Muscle of leg (tissue), 3 donors: ENCODE measurements at regions not wholly inside any gene's neighbourhood (a gene's known extent, or its start where the extent isn't known, plus 50 kb on each side); places are given as distances from the start of the nearest gene placed in this dataset.

Experiments
- DNase-seq: peaks from one replicate; pipeline ENCODE4 v3.0.0; 2013
- H3K27ac ChIP-seq: one replicate; pipeline ENCODE4 v1.5.1; 2013; ENCODE audit warnings: mild to moderate bottlenecking, low read length, control low read depth
- H3K27me3 ChIP-seq: one replicate; pipeline ENCODE4 v1.6.1; 2013; ENCODE audit warnings: low read length; ENCODE audit not compliant: control insufficient read depth, insufficient read depth
- H3K36me3 ChIP-seq: one replicate; pipeline ENCODE4 v1.6.1; 2013; ENCODE audit warnings: low read length; ENCODE audit not compliant: control insufficient read depth, insufficient read depth
- H3K4me1 ChIP-seq: one replicate; pipeline ENCODE4 v1.6.1; 2013; ENCODE audit warnings: low read length; ENCODE audit not compliant: control insufficient read depth, insufficient read depth
- H3K4me3 ChIP-seq: one replicate; pipeline ENCODE4 v1.5.1; 2013; ENCODE audit warnings: low read length, control low read depth
- H3K9me3 ChIP-seq: replicated peaks from 2 replicates; pipeline ENCODE4 v1.6.1; 2013; ENCODE audit warnings: low read depth, low read length; ENCODE audit not compliant: control insufficient read depth
- WGBS: methylation state at CpG from one replicate; pipeline ENCODE4 v1.1.5; 2013; ENCODE audit warnings: missing lambda C conversion rate; ENCODE audit not compliant: insufficient coverage; 5-methylcytosine and 5-hydroxymethylcytosine counted together

DNA sequence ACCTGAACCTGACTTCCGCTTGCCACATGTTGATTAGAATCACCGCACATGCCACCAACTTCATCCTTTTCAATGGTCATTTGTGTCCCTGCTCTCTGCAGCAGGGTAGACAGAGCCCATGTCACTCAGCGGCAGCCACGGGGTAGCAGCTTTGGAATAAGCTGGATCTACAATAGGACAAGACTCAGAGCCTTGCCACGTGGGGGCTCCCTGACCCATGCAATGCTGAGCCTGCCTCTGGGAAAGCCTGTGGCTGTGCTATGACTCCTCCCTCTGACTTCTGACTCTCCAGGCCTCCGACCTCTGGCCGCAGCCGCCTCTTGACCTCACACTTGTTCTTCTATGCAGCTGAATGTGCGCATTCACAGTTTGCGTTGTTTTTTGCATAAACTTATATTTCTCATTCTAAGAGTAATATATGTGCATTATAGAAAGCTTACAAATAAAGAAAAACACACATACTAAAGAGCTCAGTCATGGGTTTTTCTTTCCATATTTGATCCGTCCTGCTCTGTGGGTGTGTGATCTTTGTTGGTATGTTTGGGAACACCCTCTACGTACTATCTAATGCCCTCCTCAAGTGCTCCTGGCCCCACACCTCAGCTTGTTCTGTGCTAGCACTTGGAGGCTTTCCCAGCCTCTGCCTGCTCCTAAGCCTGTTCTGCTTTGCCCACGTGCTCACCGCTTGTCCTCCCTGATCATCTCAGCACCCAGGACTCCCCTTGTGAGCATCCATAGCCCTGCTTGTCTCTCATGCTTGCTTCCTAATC, 198.0 kb upstream of the MKI67 start:
- Histone ChIP-seq H3K9me3 (peaks cover 10% of the 10 kb centered on the region), H3K27me3 (peaks cover 2% of the 10 kb centered on the region), H3K4me3 (no peak overlapping the region), H3K36me3 (no peaks in the 10 kb centered on the region), H3K4me1 (peaks cover 11% of the 10 kb centered on the region), H3K27ac (no peak overlapping the region)
- WGBS, result 49% methylated on average over 7 of the region's 14 CpGs
- DNase-seq, result peak; percentile 78

DNA sequence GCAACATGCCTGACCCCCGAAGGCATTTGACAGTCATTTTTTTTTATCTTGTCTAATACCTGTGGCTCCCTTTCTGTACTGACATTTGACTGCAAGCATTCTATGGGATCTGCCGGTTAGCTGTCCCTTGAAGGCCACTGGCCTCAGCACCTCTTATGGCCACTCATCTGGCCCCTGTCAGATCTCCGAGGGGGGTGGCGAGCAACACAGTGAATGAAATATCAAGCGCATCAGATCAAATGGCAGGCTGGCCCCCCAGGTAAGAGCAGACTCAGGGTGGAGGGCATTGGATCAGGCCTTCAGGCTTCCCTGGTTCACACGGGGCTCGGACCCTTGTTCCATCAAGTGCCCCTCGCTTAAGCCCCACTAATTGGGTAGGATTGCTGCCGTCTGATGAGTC, 199.6 kb upstream of the MKI67 start:
- H3K27ac ChIP-seq, result no peak overlapping the region
- WGBS, result 80% methylated on average over 9 of the region's 9 CpGs
- no peaks in the 10 kb centered on the region for H3K36me3 ChIP-seq
- no peak for DNase-seq
- peaks cover 8% of the 10 kb centered on the region for H3K4me1 ChIP-seq
- H3K27me3 ChIP-seq, result peaks cover 2% of the 10 kb centered on the region
- H3K9me3 ChIP-seq, result peaks cover 10% of the 10 kb centered on the region
- H3K4me3 ChIP-seq, result no peak overlapping the region

DNA sequence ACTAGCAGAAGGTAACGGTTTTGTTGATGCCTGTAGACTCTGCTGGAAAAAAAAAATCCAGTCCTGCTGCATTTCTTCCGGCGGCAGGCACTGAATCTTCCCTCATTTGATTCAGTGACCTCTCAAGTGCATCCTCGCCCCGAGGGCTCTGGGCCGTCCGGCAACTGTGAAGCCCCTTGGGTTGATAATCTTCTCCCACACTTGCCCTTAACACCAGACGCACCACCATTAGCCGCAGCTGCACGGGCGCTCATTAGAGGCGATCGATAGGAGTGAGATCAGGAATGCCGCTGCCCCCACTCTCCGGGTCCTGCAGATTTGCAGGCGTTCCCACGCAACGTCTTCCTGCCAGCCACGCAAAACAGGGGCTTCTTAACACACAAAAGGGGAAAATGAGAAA, 200.0 kb upstream of the MKI67 start:
- H3K9me3 ChIP-seq, result peaks cover 10% of the 10 kb centered on the region
- H3K27me3 ChIP-seq, result peaks cover 2% of the 10 kb centered on the region
- no peak for DNase-seq
- no peak overlapping the region for H3K4me3 ChIP-seq
- H3K27ac ChIP-seq, result no peak overlapping the region
- H3K4me1 ChIP-seq, result peaks cover 8% of the 10 kb centered on the region
- no peaks in the 10 kb centered on the region for H3K36me3 ChIP-seq
- WGBS, result 70% methylated on average over 15 of the region's 19 CpGs

DNA sequence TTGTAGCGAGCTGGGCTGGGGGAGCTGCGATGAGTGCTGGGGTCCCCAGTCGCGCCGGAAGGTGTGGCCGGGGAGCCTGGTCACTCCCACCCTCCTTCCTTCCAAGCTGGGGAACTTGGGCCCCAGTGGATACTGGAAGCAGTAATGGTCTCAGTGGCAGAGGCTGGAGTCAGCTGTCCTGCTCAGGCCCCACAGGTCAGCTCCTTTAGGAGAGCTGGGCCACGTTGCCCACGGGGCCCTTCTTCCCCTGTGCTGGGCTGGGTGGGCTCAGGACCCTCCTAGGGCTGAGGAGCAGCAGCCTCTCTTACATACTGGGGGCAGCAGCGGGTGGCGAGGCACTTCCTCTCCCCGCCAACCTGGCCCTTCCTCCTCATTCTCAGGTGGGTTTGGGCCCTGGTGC, 200.6 kb upstream of the MKI67 start:
- H3K4me3 ChIP-seq, result no peak overlapping the region
- no peak overlapping the region for H3K27ac ChIP-seq
- H3K27me3 ChIP-seq, result peaks cover 2% of the 10 kb centered on the region
- 80% methylated on average over 2 of the region's 11 CpGs for WGBS
- no peak for DNase-seq
- peaks cover 8% of the 10 kb centered on the region for H3K4me1 ChIP-seq
- peaks cover 10% of the 10 kb centered on the region for H3K9me3 ChIP-seq
- no peaks in the 10 kb centered on the region for H3K36me3 ChIP-seq

DNA sequence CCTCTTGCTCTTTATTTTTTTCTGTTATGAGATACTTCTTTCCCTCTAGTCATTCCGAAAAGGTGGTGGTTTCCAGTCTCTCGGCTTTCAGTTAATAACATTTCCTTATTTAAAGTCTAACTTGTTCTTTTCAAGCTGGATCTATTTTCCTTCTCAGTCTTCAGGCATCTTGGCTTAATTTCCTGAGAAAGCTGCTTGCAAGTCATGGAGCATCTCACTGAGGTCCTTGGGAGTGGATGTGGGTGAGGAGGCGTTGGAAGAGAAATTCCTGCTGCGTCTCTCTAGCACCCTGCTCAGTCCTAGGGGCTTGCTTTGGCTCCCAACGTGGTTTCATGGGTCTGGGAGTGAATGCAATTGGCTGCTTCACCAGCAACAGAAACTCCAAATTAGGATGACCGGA, 210.2 kb upstream of the MKI67 start:
- Histone ChIP-seq H3K9me3 (no peaks in the 10 kb centered on the region), H3K36me3 (no peaks in the 10 kb centered on the region), H3K27me3 (no peaks in the 10 kb centered on the region), H3K4me1 (peaks cover 32% of the 10 kb centered on the region), H3K27ac (peak overlapping the region; percentile 45), H3K4me3 (no peak overlapping the region)
- no CpG with 5 or more reads among the region's 6 CpGs for WGBS
- DNase-seq, result peak; percentile 76

DNA sequence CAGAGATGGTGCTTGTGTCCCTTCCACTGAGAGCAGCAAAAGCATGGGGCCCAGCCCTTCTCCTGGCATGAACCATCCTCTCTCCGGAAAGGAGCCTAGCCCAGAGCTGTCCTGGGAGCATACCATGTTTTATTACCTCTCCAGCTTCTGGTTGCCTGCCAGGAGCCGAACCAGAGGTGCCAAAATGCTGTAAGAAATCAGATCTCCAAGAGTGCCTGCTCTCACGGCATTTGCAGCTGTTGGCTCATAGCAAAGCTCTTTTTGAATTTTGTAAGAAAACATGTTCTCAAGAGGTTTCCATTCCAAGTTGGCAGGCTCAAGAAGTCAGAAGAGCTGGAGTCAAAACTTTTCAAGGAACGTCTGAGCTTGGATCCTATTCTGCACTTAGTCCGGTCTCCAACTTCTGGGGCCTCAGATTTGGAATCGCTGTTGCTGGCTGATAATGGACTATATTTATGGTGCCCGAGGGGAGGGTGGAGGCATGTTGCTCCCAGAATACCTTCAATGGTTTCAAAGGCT, 211.7 kb upstream of the MKI67 start:
- H3K9me3 ChIP-seq, result no peaks in the 10 kb centered on the region
- no peaks in the 10 kb centered on the region for H3K36me3 ChIP-seq
- WGBS, result 5% methylated on average over 7 of the region's 7 CpGs
- DNase-seq, result peak; percentile 98
- no peaks in the 10 kb centered on the region for H3K27me3 ChIP-seq
- H3K4me3 ChIP-seq, result no peak overlapping the region
- peaks cover 32% of the 10 kb centered on the region for H3K4me1 ChIP-seq
- peak overlapping the region; percentile 80 for H3K27ac ChIP-seq

DNA sequence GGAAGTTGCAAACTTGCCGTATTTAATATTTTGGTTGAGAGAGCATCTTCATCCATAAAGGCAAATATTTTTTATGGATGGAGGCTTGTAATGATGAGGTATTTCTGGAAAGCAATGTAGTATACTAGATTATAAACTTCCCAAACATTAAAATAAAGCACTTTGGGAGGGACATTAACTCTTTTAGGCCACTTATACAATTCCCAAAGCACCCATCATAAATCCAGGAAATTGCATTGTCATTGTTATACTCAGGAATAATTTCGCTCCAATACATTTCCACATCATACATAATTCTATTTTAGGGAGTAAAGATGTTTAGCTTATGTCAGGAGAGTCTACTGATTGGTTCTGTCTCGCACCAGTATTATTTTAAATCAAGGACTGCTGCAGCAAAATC, 212.7 kb upstream of the MKI67 start:
- WGBS, result no CpG with 5 or more reads among the region's 3 CpGs
- peak overlapping the region; percentile 80 for H3K27ac ChIP-seq

DNA sequence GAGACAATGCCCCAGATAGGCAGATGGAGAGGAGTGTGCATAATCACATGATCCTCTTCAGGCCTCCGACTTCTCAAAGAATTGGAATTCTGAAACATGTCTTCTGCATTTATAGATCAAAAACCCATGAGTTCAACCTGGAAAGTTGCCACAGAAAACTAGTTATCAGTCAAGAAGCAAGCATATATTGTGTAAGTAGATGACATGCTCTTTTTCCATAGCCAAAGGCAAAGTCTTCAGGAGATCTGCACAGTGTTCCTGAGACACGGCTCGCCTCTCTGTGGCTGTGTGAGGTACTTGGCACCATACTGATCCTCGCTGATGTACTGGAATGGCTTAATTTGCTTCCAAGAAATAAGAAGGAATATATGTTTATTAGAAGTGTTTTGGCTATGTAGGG, 213.5 kb upstream of the MKI67 start:
- H3K4me1 ChIP-seq, result peaks cover 32% of the 10 kb centered on the region
- peak; percentile 87 for DNase-seq
- no peaks in the 10 kb centered on the region for H3K36me3 ChIP-seq
- H3K4me3 ChIP-seq, result no peak overlapping the region
- WGBS, result 20% methylated on average over 1 of the region's 4 CpGs
- H3K9me3 ChIP-seq, result no peaks in the 10 kb centered on the region
- H3K27ac ChIP-seq, result peak overlapping the region; percentile 31
- no peaks in the 10 kb centered on the region for H3K27me3 ChIP-seq

More for the DNA sequence above, 212.7 kb upstream of the MKI67 start:
- Histone ChIP-seq H3K27me3 (no peaks in the 10 kb centered on the region), H3K36me3 (no peaks in the 10 kb centered on the region), H3K4me3 (no peak overlapping the region), H3K9me3 (no peaks in the 10 kb centered on the region), H3K4me1 (peaks cover 32% of the 10 kb centered on the region)
- peak; percentile 67 for DNase-seq

DNA sequence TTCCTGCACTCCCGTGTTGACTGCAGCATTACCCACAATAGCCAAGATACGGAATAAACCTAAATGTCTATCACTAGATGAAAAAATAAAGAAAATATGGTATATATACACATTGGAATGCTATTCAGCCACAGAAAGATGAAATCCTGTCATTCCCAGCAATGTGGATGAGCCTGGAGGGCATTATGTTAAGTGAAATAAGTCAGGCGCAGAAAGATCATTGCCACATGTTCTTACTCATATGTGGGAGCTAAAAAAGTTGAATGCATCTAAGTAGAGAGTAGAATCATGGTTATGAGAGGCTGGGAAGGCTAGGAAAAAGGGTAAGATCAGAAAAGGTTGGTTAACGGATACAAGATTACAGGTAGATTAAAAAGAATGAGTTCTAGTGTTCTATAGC, 219.1 kb upstream of the MKI67 start:
- Histone ChIP-seq H3K27ac (no peak overlapping the region), H3K4me3 (no peak overlapping the region), H3K27me3 (no peaks in the 10 kb centered on the region), H3K36me3 (no peaks in the 10 kb centered on the region), H3K4me1 (peaks cover 2% of the 10 kb centered on the region), H3K9me3 (no peaks in the 10 kb centered on the region)
- DNase-seq, result no peak
- 100% methylated on average over 1 of the region's 4 CpGs for WGBS

DNA sequence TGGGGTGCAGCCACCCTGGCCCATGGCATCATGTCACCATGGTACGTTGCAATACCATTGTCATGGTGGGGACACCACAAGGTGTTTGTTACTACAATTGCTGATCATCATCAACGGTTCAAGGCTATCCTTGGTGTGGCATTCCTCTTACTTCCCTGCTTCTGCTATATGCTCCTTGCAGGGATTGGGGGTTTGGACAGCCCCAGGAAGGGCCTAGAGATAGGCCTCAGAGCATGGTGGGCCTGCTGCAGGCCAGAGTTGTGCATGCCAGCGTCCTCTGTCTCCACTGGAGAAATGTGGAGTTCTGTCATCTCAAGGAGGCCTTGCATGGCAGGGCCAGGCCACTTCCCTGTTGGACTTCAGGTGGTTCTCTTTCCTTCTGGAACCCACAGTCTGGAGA, 234.6 kb upstream of the MKI67 start:
- H3K27ac ChIP-seq, result no peak overlapping the region
- no peaks in the 10 kb centered on the region for H3K4me1 ChIP-seq
- H3K36me3 ChIP-seq, result no peaks in the 10 kb centered on the region
- WGBS, result 96% methylated on average over 3 of the region's 3 CpGs
- no peak overlapping the region for H3K4me3 ChIP-seq
- peaks cover 2% of the 10 kb centered on the region for H3K27me3 ChIP-seq
- no peak for DNase-seq
- no peaks in the 10 kb centered on the region for H3K9me3 ChIP-seq
